22Rv1 (cell line): ENCODE measurements at regions not wholly inside any gene's neighbourhood (a gene's known extent, or its start where the extent isn't known, plus 50 kb on each side); places are given as distances from the start of the nearest gene placed in this dataset.

Experiments
- H3K27ac ChIP-seq: fragments of 450-650 bp; 2 replicates; pipeline ENCODE4 v1.5.1; 2017
- CTCF ChIP-seq: fragments of 450-650 bp; IDR thresholded peaks from 2 replicates; pipeline ENCODE4 v1.5.1; 2017; ENCODE audit warnings: mild to moderate bottlenecking
- ZFX ChIP-seq: fragments of 450-650 bp; IDR thresholded peaks from 2 replicates; pipeline ENCODE4 v1.6.1; 2017; ENCODE audit warnings: antibody characterized with exemption, borderline replicate concordance

DNA sequence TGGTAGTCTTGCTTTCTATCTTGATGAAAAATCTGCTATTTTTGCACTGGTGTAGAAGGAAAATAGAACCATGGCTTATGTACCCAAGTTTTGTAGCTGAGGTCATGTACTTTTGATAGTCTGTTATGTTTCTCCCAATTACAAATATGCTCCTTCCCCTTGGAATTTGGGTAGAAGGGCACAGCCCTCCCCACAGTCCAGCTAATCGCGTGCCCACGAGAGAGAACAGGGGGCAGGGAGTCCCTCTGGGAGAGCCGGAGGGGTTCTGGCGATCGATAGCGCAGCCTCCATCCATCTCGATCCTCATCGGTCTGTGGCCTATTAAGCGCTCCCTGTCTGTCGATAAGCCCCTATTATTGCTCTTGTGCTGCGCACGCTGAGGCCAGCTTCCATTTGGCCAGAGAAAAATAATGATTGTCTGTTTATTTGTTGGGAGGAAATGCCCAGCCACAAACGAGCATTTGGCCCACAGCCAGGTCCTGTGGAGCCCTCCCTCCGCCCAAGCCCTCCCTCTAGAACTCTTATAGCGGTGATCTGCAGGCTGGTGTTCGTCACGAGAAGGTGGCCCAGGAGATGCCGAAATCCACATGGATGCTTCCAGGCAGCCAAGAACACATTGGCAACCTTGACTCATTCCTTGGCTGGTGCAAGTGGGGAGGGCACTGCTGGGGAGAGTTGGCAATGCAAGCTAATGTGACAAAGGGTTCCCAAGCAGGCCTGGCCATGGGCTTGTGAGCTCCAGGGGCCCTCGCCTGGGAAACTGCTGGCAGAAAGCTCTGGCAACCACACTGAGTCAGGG lies 134.7 kb upstream of the TNR start:
- no peak overlapping the region for H3K27ac ChIP-seq
- TF ChIP-seq CTCF (no peak), ZFX (no peak)

- no peak for TF ChIP-seq CTCF
- TF ChIP-seq ZFX = no peak
- H3K27ac ChIP-seq = no peak overlapping the region
These were observed 132.2 kb upstream of the TNR start for GRCh38 chr1:175875556-175875955.

DNA sequence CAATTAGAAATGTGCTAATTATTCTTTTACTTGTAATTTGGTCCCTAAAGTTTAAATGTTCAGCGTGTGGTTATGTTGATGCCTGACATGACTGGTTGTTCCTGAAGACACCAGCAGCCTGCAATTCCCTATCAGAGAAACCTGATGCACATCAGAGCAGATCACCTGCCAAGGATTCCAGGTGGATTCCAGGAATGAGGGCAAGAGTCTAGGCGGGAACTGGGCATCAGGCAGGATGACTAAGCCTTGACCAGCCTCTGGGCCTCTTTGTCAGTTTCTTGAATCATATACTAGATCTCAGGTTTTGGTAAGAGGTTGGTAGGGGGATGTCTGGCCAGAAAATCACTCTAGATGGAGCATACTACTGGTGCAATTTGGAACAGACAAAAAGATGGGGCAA lies 130.7 kb upstream of the TNR start:
- no peak for TF ChIP-seq CTCF
- no peak for TF ChIP-seq ZFX
- no peak overlapping the region for H3K27ac ChIP-seq

GRCh38 chr1:175873290-175873935 lies 130.0 kb upstream of the TNR start:
- no peak overlapping the region for H3K27ac ChIP-seq
- no peak for TF ChIP-seq ZFX
- no peak for TF ChIP-seq CTCF

DNA sequence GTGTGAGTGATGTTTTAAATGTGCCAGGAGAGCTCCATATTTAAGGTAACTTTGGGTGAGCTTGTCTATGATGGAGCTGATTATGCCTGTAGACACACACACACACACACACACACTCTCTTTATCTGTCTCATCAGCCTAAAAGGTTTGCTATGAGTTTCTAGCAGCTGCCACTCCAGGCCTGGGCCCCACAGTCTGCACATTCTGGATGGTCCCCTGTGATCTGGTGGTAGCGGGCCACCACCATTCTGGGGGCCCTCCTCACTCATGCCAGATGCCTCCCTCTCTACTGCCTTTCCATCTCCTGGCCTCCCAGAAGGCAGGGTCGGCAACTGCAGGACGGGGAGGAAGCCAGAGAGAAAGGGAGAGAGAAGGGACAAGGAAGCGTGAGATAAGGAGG lies 129.2 kb upstream of the TNR start:
- TF ChIP-seq ZFX (no peak), CTCF (no peak)
- H3K27ac ChIP-seq = no peak overlapping the region

GRCh38 chr1:175871647-175872046 lies 128.3 kb upstream of the TNR start:
- TF ChIP-seq CTCF (no peak), ZFX (no peak)
- H3K27ac ChIP-seq = no peak overlapping the region

- no peak for TF ChIP-seq ZFX
- TF ChIP-seq CTCF = no peak
These were observed 126.8 kb upstream of the TNR start for GRCh38 chr1:175870217-175870616.

More at GRCh38 chr1:175870217-175870616, 126.8 kb upstream of the TNR start:
- no peak overlapping the region for H3K27ac ChIP-seq
